Testis (tissue), 2 donors: ENCODE measurements at regions not wholly inside any gene's neighbourhood (a gene's known extent, or its start where the extent isn't known, plus 50 kb on each side); places are given as distances from the start of the nearest gene placed in this dataset.

Experiments used
- POLR2A ChIP-seq: fragments of 450-650 bp; IDR thresholded peaks from one replicate; pipeline ENCODE4 v1.6.1; 2017; ENCODE audit warnings: antibody characterized with exemption, mild to moderate bottlenecking, moderate library complexity
- TF ChIP-seq, protein P1 (sequence below), 3 experiments: fragments of 450-650 bp in 2 of 3; fragments of 200-600 bp in 1 of 3; sonication (generic) in 1 of 3; IDR thresholded peaks; one replicate each; pipeline ENCODE4 v1.5.1; 2016 to 2019; ENCODE audit warnings: antibody characterized with exemption in 3 of 3, mild to moderate bottlenecking in 2 of 3, moderate library complexity in 1 of 3

DNA sequence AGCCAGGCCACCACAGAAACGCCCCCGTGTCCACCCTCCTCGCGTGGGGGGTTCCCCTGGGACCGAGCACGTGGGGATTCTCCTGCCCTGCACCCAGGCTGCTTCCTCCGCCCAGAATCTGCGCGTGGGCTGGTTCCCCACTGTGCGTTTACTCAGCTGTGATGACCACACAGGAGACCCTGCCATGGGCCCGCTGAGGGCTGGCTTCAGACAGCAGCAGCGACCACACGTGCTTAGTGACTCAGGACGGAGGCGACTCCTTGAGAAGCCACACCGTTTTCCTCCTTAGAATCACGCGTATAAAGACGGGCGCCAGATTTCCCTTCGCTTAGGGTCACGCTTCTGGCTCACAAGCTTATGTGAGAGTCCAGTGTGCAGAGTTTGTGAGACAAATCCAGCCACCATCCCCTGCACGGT lies 63.9 kb upstream of the PDE10A start:
- no peak for TF ChIP-seq POLR2A
- TF ChIP-seq, protein P1, sequence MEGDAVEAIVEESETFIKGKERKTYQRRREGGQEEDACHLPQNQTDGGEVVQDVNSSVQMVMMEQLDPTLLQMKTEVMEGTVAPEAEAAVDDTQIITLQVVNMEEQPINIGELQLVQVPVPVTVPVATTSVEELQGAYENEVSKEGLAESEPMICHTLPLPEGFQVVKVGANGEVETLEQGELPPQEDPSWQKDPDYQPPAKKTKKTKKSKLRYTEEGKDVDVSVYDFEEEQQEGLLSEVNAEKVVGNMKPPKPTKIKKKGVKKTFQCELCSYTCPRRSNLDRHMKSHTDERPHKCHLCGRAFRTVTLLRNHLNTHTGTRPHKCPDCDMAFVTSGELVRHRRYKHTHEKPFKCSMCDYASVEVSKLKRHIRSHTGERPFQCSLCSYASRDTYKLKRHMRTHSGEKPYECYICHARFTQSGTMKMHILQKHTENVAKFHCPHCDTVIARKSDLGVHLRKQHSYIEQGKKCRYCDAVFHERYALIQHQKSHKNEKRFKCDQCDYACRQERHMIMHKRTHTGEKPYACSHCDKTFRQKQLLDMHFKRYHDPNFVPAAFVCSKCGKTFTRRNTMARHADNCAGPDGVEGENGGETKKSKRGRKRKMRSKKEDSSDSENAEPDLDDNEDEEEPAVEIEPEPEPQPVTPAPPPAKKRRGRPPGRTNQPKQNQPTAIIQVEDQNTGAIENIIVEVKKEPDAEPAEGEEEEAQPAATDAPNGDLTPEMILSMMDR (IDR thresholded peaks at IDR 0.05) = no peak
